Vagina (tissue), 2 donors: ENCODE measurements at regions not wholly inside any gene's neighbourhood (a gene's known extent, or its start where the extent isn't known, plus 50 kb on each side); places are given as distances from the start of the nearest gene placed in this dataset.

ENCODE experiments used
- POLR2AphosphoS5 ChIP-seq, 2 donors: sonication (generic); formaldehyde crosslinking; IDR thresholded peaks; one replicate each; pipeline ENCODE4 v1.9.0; 2017; ENCODE audit warnings: antibody characterized with exemption in 2 of 2, mild to moderate bottlenecking in 2 of 2, low read depth in 1 of 2; ENCODE audit not compliant: insufficient read depth in 1 of 2
- TF ChIP-seq, protein P1 (sequence below), 3 experiments: fragments of 450-650 bp in 2 of 3; fragments of 200-600 bp in 1 of 3; sonication (generic) in 1 of 3; IDR thresholded peaks; one replicate each; pipeline ENCODE4 v1.5.1; 2017 to 2019; ENCODE audit warnings: antibody characterized with exemption in 3 of 3, mild to moderate bottlenecking in 2 of 3, moderate library complexity in 2 of 3

DNA sequence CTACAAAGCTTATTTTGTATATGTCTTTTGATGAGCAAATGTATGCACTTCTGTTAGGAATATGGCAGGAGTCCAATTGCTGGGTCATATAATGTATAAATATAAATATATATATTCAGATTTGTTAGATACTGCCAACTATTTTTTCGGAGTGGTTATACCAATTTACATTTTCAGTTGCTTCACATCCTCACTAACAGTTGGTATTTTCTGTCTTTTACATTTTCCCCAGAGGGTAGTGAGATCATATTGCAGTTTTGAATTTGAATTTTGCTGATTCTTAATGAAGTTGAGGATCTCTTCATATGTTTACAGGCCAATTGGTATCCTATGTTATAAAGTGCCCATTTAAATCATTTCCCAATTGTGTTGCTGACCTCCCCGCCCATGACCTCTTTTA, 139.0 kb upstream of the KCNMB2 start:
- TF ChIP-seq, protein P1, sequence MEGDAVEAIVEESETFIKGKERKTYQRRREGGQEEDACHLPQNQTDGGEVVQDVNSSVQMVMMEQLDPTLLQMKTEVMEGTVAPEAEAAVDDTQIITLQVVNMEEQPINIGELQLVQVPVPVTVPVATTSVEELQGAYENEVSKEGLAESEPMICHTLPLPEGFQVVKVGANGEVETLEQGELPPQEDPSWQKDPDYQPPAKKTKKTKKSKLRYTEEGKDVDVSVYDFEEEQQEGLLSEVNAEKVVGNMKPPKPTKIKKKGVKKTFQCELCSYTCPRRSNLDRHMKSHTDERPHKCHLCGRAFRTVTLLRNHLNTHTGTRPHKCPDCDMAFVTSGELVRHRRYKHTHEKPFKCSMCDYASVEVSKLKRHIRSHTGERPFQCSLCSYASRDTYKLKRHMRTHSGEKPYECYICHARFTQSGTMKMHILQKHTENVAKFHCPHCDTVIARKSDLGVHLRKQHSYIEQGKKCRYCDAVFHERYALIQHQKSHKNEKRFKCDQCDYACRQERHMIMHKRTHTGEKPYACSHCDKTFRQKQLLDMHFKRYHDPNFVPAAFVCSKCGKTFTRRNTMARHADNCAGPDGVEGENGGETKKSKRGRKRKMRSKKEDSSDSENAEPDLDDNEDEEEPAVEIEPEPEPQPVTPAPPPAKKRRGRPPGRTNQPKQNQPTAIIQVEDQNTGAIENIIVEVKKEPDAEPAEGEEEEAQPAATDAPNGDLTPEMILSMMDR (IDR thresholded peaks at IDR 0.05): no peak
- no peak for TF ChIP-seq POLR2AphosphoS5 (IDR thresholded peaks at IDR 0.05; ENCODE audit: insufficient read depth in 1 of 2, low read depth in 1 of 2)
